ENCODE measurements at regions not wholly inside any gene's neighbourhood (a gene's known extent, or its start where the extent isn't known, plus 50 kb on each side); places are given as distances from the start of the nearest gene placed in this dataset.
"Not testable (repeated sequence)": the region's sequence is repeated elsewhere in the genome, so short reads cannot be mapped to it uniquely, and the experiment has no call there.

- H3K4me1 Mint-ChIP-seq, result no peaks in the 10 kb centered on the region
- no peaks in the 10 kb centered on the region for H3K9me3 Mint-ChIP-seq
- H3K27me3 Mint-ChIP-seq, result no peaks in the 10 kb centered on the region
- no peak for DNase-seq
- H3K4me3 Mint-ChIP-seq, result no peak overlapping the region
- CTCF ChIA-PET, result no interaction called here
- H3K27ac Mint-ChIP-seq, result no peak overlapping the region
- H3K36me3 Mint-ChIP-seq, result no peaks in the 10 kb centered on the region
Measured at GRCh38 chr2:175808858-175809257, 193.2 kb downstream of the LNPK start.

- no peaks in the 10 kb centered on the region for H3K4me1 Mint-ChIP-seq
- no peak for DNase-seq
- H3K27ac Mint-ChIP-seq, result no peak overlapping the region
- CTCF ChIA-PET, result no interaction called here
- H3K36me3 Mint-ChIP-seq, result no peaks in the 10 kb centered on the region
- H3K27me3 Mint-ChIP-seq, result no peaks in the 10 kb centered on the region
- H3K4me3 Mint-ChIP-seq, result no peak overlapping the region
- H3K9me3 Mint-ChIP-seq, result no peaks in the 10 kb centered on the region
Measured at GRCh38 chr2:175808078-175808477, 194.0 kb downstream of the LNPK start.

GRCh38 chr2:175807031-175807873 is 194.8 kb downstream of the LNPK start:
- DNase-seq, result no peak
- H3K27me3 Mint-ChIP-seq, result no peaks in the 10 kb centered on the region
- H3K36me3 Mint-ChIP-seq, result no peaks in the 10 kb centered on the region
- no peak overlapping the region for H3K4me3 Mint-ChIP-seq
- H3K4me1 Mint-ChIP-seq, result no peaks in the 10 kb centered on the region
- CTCF ChIA-PET, result no interaction called here
- H3K27ac Mint-ChIP-seq, result no peak overlapping the region
- no peaks in the 10 kb centered on the region for H3K9me3 Mint-ChIP-seq

- Mint-ChIP-seq H3K4me3 (no peak overlapping the region), H3K27ac (no peak overlapping the region), H3K27me3 (no peaks in the 10 kb centered on the region), H3K36me3 (no peaks in the 10 kb centered on the region), H3K4me1 (no peaks in the 10 kb centered on the region), H3K9me3 (no peaks in the 10 kb centered on the region)
- no peak for DNase-seq
- CTCF ChIA-PET, result no interaction called here
Measured at GRCh38 chr2:175806570-175806969, 195.5 kb downstream of the LNPK start.

- no peak for DNase-seq
- Mint-ChIP-seq H3K27me3 (no peaks in the 10 kb centered on the region), H3K9me3 (no peaks in the 10 kb centered on the region), H3K27ac (no peak overlapping the region), H3K4me3 (no peak overlapping the region), H3K36me3 (no peaks in the 10 kb centered on the region), H3K4me1 (no peaks in the 10 kb centered on the region)
- CTCF ChIA-PET, result no interaction called here
Measured at GRCh38 chr2:175806125-175806490, 196.0 kb downstream of the LNPK start.

- Mint-ChIP-seq H3K4me3 (no peak overlapping the region), H3K4me1 (no peaks in the 10 kb centered on the region), H3K36me3 (no peaks in the 10 kb centered on the region), H3K27me3 (no peaks in the 10 kb centered on the region), H3K9me3 (no peaks in the 10 kb centered on the region), H3K27ac (no peak overlapping the region)
- CTCF ChIA-PET, result no interaction called here
- no peak for DNase-seq
Measured at GRCh38 chr2:175805442-175806124, 196.5 kb downstream of the LNPK start.

- Mint-ChIP-seq H3K27me3 (no peaks in the 10 kb centered on the region), H3K27ac (no peak overlapping the region), H3K4me3 (no peak overlapping the region), H3K4me1 (no peaks in the 10 kb centered on the region), H3K36me3 (no peaks in the 10 kb centered on the region), H3K9me3 (no peaks in the 10 kb centered on the region)
- no peak for DNase-seq
- CTCF ChIA-PET, result no interaction called here
Measured at GRCh38 chr2:175804122-175804521, 197.9 kb downstream of the LNPK start.

- H3K4me3 Mint-ChIP-seq, H3K4me1 Mint-ChIP-seq, H3K36me3 Mint-ChIP-seq, H3K27ac Mint-ChIP-seq, DNase-seq, H3K27me3 Mint-ChIP-seq, CTCF ChIA-PET: not testable (repeated sequence)
- H3K9me3 Mint-ChIP-seq, result peaks cover 11% of the 10 kb centered on the region
Measured at GRCh38 chr2:175796422-175796821, 205.6 kb downstream of the LNPK start.

- peaks cover 11% of the 10 kb centered on the region for H3K9me3 Mint-ChIP-seq
- CTCF ChIA-PET, result no interaction called here
- H3K27ac Mint-ChIP-seq, result no peak overlapping the region
- no peak overlapping the region for H3K4me3 Mint-ChIP-seq
- H3K27me3 Mint-ChIP-seq, result no peaks in the 10 kb centered on the region
- no peaks in the 10 kb centered on the region for H3K4me1 Mint-ChIP-seq
- no peaks in the 10 kb centered on the region for H3K36me3 Mint-ChIP-seq
- DNase-seq, result no peak
Measured at GRCh38 chr2:175793648-175794047, 208.4 kb downstream of the LNPK start.

- no peak overlapping the region for H3K27ac Mint-ChIP-seq
- peaks cover 6% of the 10 kb centered on the region for H3K9me3 Mint-ChIP-seq
- no peak for DNase-seq
- no peak overlapping the region for H3K4me3 Mint-ChIP-seq
- H3K27me3 Mint-ChIP-seq, result no peaks in the 10 kb centered on the region
- no peaks in the 10 kb centered on the region for H3K4me1 Mint-ChIP-seq
- H3K36me3 Mint-ChIP-seq, result no peaks in the 10 kb centered on the region
- CTCF ChIA-PET, result no interaction called here
Measured at GRCh38 chr2:175792881-175793280, 209.2 kb downstream of the LNPK start.

- no peaks in the 10 kb centered on the region for H3K27me3 Mint-ChIP-seq
- CTCF ChIA-PET, result no interaction called here
- peaks cover 5% of the 10 kb centered on the region for H3K9me3 Mint-ChIP-seq
- H3K4me3 Mint-ChIP-seq, result no peak overlapping the region
- H3K27ac Mint-ChIP-seq, result no peak overlapping the region
- DNase-seq, result no peak
- no peaks in the 10 kb centered on the region for H3K4me1 Mint-ChIP-seq
- no peaks in the 10 kb centered on the region for H3K36me3 Mint-ChIP-seq
Measured at GRCh38 chr2:175792199-175792598, 209.9 kb downstream of the LNPK start.

GRCh38 chr2:175786471-175787124 is 215.5 kb downstream of the LNPK start:
- Mint-ChIP-seq H3K4me3 (no peak overlapping the region), H3K27ac (no peak overlapping the region)

GRCh38 chr2:175777337-175777736 is 224.7 kb downstream of the LNPK start:
- H3K9me3 Mint-ChIP-seq, H3K4me1 Mint-ChIP-seq, H3K4me3 Mint-ChIP-seq, H3K36me3 Mint-ChIP-seq, H3K27ac Mint-ChIP-seq, CTCF ChIA-PET, DNase-seq, H3K27me3 Mint-ChIP-seq: not testable (repeated sequence)

More at GRCh38 chr2:175786471-175787124, 215.5 kb downstream of the LNPK start:
- DNase-seq, result no peak
- CTCF ChIA-PET, result no interaction called here
- no peaks in the 10 kb centered on the region for H3K4me1 Mint-ChIP-seq
- no peaks in the 10 kb centered on the region for H3K27me3 Mint-ChIP-seq
- H3K36me3 Mint-ChIP-seq, result no peaks in the 10 kb centered on the region
- H3K9me3 Mint-ChIP-seq, result no peaks in the 10 kb centered on the region

- DNase-seq, result no peak
- CTCF ChIA-PET, result no interaction called here
- Mint-ChIP-seq H3K4me3 (no peak overlapping the region), H3K36me3 (no peaks in the 10 kb centered on the region), H3K27ac (no peak overlapping the region), H3K27me3 (no peaks in the 10 kb centered on the region), H3K9me3 (no peaks in the 10 kb centered on the region), H3K4me1 (no peaks in the 10 kb centered on the region)
Measured at GRCh38 chr2:175769200-175769599, 232.9 kb downstream of the LNPK start.

GRCh38 chr2:175766880-175767279 is 235.2 kb downstream of the LNPK start:
- Mint-ChIP-seq H3K4me3 (no peak overlapping the region), H3K27me3 (no peaks in the 10 kb centered on the region), H3K4me1 (no peaks in the 10 kb centered on the region), H3K36me3 (no peaks in the 10 kb centered on the region), H3K9me3 (no peaks in the 10 kb centered on the region), H3K27ac (no peak overlapping the region)
- CTCF ChIA-PET, result no interaction called here
- DNase-seq, result no peak

Measured in activated naive CD4-positive, alpha-beta T cell treated with anti-CD3 and anti-CD28 coated beads, Interleukin-2, amount 10 ng/mL, durations not matched to agents 7 days and 5 days (primary cell).